ENCODE measurements at regions not wholly inside any gene's neighbourhood (a gene's known extent, or its start where the extent isn't known, plus 50 kb on each side); places are given as distances from the start of the nearest gene placed in this dataset.

GRCh38 chr1:87513966-87514660 is 185.4 kb downstream of the LMO4 start:
- no peak for TF ChIP-seq CTCF (IDR thresholded peaks at IDR 0.05)
- TF ChIP-seq POLR2AphosphoS5 (IDR thresholded peaks at IDR 0.05; ENCODE audit: insufficient read depth in 1 of 2, low read depth in 1 of 2): no peak
- TF ChIP-seq POLR2A (IDR thresholded peaks at IDR 0.05): no peak
